SK-MEL-5 (cell line): ENCODE measurements at regions not wholly inside any gene's neighbourhood (a gene's known extent, or its start where the extent isn't known, plus 50 kb on each side); places are given as distances from the start of the nearest gene placed in this dataset.

Experiments
- DNase-seq: peaks from one replicate; pipeline ENCODE4 v3.0.0-alpha.2; 2016; ENCODE audit warnings: low read depth, low spot score
- in situ Hi-C: cut with HindIII; loops from 2 replicates; pipeline ENCODE4 v1.10.0; 2016; ENCODE audit warnings: low sequenced_read_pairs, high pct_unique_total_duplicates, low pct_unique_long_range_greater_than_20kb

GRCh38 chr11:30697032-30697431 is 110.9 kb upstream of the MPPED2 start:
- in situ Hi-C loops = no loop called here
- DNase-seq = no peak

GRCh38 chr11:30684772-30685171 is 98.6 kb upstream of the MPPED2 start:
- in situ Hi-C loops = no loop called here
- DNase-seq = no peak

GRCh38 chr11:30683176-30683575 is 97.0 kb upstream of the MPPED2 start:
- in situ Hi-C loops = no loop called here
- no peak for DNase-seq

- in situ Hi-C loops = no loop called here
These were observed 80.7 kb upstream of the MPPED2 start for GRCh38 chr11:30666817-30667216.

GRCh38 chr11:30665067-30665466 is 78.9 kb upstream of the MPPED2 start:
- in situ Hi-C loops = no loop called here
- no peak for DNase-seq

More at GRCh38 chr11:30666817-30667216, 80.7 kb upstream of the MPPED2 start:
- DNase-seq = no peak

- in situ Hi-C loops = no loop called here
- peak; percentile 24 for DNase-seq
These were observed 67.5 kb upstream of the MPPED2 start for GRCh38 chr11:30653606-30654005.

GRCh38 chr11:30652801-30653200 is 66.6 kb upstream of the MPPED2 start:
- in situ Hi-C loops = no loop called here
- DNase-seq = no peak

GRCh38 chr11:30650266-30650665 is 64.1 kb upstream of the MPPED2 start:
- no peak for DNase-seq
- in situ Hi-C loops = no loop called here
